HK-2 (cell line): ENCODE measurements at regions not wholly inside any gene's neighbourhood (a gene's known extent, or its start where the extent isn't known, plus 50 kb on each side); places are given as distances from the start of the nearest gene placed in this dataset.

Experiments
- DNase-seq: peaks from one replicate; pipeline ENCODE4 v3.0.0-alpha.2; 2018; ENCODE audit not compliant: unreplicated experiment

DNA sequence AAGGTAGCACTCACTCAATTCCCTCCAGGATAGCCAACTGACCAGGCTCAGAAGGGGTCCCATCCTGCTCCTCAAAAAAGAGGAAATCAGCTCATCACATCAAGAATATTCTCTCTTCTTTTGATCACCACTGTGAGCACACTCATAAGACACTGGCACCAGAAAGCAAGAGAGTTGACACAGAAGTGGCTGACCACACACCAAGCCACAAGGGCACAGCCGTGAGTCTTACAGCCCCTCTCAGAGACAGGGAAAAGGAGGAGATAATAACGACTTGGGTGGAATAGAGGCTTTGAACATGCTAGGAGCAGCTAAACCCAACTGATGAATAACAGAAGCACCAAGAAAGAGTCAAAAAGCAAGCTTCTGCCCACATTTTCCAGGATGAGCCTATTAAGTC, 249.1 kb upstream of the PREP start:
- DNase-seq, result no peak

DNA sequence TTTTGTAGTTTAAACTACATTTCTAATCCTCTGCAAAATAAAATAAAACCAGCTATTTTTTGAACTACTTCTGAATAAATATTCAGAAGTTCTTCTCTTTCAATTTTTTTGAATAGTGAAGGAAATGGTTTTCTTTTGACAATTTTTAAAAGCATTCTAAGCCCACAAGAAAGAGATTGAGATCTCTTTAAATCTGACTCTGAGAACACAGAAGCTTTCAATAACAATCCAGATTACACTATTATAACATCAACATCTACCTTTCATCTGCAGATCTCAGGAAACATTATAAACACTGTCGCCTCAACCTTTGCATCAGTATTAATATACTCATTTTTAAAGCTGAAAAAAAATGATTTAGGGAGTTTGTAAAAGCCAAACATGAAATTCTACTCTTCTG, 247.5 kb upstream of the PREP start:
- no peak for DNase-seq

DNA sequence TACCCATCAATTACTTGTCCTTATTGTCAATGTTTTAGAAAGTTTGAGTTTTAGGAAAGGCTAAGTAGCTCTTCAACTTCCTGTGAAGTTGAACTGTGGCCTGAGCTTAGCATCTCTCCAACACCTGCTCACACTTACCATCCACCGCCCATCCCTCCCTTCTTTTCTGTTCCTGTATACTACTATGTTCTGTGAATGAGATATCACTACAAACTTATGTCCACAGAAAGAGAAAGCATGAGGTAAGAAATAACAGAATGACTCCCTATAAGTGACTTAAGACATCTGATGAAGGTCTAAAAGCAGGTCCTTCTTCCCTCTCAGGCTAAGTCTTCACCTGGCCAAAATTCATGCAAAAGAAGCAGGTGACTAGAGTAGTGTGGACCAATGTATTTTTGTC, 246.3 kb upstream of the PREP start:
- DNase-seq, result no peak

DNA sequence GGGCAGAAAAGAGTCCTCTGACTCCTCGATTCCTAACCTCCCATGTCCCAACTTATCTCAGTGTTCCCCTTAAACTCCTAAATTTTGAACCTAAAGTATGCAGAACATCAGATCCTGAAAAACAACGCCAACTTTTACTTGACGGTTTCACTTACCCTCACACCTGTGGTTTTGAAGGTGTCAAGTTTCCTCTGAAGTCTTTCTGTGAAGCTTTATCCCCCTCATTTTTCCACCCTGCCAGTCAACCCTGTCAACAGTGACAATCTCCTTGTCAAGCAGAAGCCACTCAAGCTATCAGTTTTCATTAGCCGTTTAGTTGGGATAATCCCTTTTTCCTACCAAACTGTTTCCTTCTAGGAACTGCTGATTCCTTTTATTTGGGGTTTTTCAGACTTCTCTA, 245.4 kb upstream of the PREP start:
- DNase-seq, result no peak

DNA sequence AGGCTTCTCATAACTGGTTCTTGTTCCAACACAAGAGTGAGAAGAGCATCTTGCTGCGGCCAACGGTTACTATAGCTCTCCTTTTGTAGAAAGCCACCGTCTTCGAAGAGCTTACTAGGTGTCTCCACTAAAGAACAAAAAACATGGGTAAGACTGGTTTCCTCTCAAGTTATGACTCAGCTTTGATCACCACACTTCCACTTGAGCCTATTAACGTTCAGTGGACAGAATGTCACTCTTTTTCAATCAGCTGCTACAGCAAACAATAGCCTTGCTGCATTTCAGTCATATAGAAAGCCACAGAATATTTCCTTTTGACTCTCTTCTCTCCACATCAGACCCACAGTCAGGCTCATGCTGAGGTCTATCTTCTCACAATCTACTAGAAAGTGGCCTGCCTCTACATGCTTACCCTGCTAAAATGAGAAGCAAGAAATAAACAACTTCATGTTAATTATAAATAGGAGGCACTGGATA, 243.5 kb upstream of the PREP start:
- DNase-seq, result no peak

DNA sequence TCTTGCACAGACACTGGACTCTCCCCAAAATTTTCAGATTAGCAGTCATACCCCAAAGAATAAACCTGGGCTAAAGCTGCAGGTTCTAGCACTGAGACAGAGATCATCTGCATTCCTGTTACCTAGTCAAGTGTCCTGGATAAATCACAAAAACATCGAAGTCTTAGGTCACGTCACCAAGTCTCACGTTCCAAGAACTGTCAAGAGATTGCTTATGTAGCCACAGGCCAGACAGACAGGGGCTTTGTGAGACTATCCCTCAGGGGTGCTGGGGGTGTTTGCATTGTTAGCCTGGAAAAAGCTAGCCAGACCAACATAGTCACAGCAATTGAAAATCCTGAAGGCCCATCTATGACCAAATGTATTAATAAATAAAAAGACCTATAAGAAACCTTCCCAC, 243.1 kb upstream of the PREP start:
- no peak for DNase-seq

DNA sequence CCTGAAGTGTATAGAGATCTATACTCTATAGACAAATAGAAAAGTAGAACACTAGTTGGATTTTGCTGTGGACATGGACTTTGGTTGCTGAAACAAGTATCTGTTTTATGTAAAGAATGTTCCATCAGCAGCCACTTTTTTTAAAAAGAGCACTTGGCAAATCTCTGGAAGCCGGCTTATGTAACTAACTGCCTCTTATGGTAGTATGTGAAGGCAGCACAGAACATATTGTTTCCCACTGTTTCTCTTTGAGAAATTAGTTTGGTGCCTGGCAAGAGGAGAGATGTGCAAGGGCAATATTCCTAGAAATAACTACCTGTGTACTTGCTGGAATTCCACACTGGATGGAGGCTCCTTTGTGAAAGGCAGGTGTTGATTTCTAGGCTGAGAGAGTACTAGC, 242.3 kb upstream of the PREP start:
- no peak for DNase-seq

DNA sequence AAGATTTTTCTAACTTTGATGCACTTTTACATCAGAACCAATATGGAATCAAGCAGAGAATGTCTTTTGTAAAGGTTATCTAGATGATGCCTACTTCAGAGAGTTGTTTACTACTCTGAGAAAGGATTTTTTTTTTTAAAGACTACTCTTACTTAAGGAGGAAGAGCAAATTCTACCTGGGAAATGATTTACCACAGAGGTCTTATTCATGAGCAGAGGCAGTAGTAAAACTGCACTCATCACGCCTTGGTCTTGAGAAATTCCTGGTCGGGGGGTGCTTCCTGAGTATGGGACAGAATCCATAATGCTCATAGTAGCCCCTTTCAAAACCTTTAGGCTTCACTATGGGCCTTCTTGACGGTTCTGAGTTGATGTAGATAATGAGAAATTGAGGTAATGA, 241.8 kb upstream of the PREP start:
- DNase-seq, result no peak

DNA sequence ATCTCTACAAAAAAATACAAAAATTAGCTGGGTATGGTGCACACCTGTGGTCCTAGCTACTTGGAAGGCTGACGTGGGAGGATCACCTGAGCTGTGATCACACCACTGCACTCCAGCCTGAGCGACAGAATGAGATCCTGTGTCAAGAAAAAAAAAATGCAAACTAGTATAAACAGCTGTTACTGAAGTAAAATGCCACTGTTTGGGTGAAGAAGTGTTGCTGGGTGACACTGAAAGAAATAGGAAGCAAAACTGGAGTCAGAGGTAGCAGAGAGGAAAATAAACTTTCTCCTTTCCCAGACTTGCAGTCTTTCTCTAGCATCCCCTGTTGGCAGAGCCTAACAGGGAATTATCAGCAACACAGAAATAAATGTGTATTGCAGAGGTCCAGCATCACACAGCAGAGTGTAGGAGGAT, 241.2 kb upstream of the PREP start:
- DNase-seq, result no peak

DNA sequence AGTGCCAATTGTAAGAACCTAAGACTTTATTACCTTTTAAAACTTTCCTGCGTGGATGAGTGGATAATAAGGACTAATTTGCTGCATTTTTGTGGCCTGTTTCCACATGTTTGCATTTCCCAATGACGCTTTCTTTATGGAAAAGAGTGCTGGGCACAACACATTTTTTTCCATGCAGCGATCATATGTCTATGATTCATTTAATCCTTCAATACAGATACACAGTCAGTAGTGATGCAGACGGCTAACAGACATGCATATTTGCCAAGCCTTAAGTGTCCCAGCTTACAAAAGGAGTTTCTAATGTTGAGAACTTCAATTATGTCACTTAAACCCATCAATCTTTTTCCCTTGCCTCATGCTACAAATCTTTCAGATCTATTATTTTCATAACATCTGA, 239.8 kb upstream of the PREP start:
- DNase-seq, result no peak

DNA sequence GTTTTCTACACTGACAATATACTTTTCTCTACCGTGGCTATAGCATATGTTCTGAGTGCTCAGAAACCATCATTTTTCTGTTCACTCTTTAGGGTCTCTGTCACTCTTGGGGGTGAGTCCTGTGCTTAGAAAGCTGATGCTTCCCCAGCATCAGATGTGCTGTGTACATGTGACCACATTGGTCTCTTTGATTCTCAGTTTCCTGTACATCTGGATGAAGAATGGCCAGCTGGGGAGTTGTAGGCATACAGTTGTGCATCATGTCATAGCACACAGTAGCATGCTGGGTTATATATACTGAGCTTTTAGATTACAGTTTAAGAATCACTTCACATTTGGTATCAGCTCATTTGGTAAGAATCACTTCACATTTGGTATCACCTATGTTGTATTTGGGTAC, 238.6 kb upstream of the PREP start:
- DNase-seq, result no peak

DNA sequence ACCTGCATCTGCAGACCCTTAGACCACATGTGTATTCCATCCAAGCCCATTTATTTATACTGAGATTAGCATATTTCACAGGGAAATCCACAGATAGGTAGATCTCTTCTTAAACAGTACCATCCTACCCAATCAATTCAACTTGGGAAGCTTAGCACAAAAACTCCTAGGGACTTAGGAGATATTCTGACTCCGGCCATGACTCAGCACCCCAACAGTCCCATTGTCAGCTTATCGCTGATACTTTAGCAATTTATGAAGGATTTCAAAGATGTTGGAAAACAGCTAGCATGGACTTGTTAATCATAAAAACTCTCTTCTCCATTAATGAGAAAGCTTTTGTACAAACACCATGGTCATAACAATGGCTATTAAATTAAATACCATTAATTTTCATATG, 236.2 kb upstream of the PREP start:
- DNase-seq, result no peak

DNA sequence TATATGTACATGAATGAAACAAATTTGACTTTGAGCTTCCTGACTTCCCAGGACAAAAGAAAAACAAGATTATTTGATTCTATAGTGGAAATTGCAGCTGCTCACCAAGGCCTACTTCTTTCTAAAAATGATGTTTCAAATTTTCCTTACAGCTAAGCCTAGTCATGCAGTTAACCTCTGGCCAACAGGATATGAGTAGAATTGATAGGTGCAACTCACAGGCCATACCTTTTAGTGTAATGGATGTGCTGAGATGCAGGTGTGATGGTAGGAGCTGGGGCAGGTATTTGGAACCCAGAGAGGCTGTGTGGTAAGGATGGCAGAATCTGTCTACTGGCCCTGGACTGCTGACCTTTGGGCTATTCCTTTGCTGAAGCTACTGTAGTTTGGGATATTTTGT, 230.9 kb upstream of the PREP start:
- no peak for DNase-seq

DNA sequence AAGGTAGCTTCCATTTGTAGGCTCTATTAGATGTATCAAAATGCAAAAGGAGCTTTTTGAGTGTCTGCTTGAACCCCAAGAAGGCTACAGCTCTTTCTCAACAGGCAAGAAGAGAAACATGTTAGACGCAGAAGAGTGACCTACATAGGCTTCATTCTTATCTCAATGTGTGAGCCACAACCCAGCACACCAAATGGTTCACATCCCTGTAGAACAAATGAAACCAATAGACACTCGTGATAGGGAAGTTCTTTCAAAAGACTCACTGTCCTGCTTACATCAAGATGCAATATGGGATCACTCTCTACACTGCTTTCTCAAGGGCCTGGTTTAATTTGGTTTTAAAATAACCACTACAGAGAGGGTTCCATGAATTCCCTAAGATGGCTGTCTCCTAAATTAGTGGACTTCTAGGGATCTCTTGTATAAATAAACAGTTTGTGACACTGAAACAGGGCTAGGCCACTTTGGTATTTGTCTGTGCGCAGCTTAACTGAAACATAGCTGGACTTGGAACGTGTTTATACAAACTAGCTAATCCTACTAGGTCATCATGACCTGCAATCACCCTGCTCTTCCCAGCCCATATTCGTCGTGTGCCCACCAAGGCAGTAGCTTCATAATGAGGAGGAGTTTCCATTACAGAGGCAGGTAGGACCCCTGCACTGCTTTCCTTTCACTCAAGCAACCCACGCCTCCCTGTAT, 225.4 kb upstream of the PREP start:
- DNase-seq, result no peak

DNA sequence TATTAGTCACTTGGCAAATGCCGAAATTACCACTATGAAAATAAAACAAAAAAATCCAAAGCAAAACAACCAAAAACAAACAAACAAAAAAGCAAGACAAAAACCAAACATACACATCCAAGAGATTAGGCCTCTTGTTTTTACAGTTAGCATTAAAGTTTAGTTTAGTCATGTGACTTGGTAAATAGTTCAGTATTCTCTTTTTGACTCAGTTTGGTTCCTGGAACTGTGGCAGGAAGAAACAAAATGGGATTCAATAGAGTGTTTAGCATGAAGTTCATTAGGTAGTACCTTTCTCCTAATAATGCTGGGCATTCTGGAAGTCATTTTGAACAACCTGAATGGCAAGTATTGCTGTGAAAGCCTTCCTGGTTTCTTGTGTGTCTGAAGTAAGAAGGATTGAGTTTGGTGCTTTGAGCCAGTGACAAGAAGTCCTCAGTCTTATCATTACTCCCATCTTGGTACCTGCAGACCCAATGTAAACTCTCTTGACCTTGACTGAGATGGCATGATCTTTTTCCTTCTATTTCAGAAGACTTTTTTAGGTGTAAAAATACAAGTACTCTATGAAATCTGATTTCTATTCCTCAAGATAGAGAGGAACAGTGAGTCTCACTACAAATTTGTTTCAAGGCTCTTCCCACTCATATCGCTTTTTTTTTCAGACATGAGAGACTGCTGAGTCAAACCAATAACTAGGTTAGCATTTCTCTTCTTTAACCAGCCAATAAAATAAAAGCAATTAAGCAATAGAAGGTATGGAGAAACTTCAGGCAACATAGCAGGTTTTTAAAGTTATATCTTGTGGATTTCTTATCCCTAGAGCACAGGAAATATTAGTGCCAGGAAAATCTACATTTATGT, 223.6 kb upstream of the PREP start:
- DNase-seq, result no peak

DNA sequence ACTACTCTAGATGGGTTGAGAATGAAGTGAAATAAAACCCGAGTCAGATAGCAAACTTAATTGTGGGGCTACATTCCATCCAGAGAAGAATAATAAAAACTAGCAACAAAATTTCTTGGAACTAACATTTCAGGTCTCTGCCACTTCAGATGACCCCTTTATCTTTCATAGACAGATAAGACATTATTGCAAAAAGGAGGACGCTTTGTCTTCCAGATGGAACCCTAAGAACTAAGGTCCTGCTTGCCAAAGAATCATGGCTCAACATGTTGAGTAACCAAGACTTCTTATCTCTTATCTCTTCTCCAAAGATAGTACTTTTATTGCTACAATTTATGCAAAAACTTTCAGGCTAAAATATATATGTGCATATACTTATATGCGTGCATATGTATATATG, 221.1 kb upstream of the PREP start:
- DNase-seq, result no peak

DNA sequence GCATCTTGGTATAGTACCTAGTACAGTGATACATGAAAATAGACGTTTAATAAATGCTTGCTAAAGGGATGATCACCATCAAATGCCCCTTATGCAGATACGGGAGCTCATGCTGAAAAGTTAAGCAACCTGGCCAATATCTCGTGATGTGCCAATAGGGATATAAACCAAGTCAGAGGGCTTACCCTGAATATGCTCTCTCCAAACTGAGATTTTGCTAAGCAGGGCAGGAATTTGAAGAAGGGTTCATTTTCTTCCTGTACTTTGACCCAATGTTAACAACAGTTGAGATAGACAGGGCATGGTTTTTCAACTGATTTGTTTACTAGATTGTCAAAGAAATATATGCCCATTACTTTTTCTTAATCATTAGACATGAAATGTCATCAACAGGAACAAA, 219.3 kb upstream of the PREP start:
- no peak for DNase-seq

DNA sequence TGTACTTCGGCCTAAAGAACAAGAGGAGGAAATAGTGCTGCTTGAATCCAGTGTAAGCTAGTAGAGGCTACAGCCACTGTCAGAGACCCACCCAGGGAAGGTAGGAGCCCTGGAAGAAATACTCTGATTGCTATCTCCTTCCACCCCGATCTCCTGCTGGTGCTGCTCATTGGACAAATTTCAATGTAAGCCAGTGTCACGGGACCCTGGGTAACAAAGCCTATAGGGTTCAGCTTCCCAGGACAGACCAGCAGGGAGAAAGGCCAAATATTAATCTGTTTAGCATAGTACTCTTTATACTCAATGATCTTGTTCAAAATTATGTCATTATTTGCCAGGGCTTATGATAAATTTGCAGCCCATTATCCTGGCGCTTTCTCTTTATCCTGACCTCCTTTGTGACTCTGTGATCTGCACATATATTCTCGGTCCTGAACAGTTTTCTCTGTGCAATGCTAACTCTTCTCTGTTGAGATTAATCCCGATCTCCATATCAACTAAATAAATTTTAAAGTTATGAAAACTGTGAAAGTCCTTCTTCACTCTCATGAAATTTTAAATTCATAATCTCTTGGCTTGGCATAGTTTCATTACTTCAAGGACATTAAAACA, 218.8 kb upstream of the PREP start:
- DNase-seq, result no peak

DNA sequence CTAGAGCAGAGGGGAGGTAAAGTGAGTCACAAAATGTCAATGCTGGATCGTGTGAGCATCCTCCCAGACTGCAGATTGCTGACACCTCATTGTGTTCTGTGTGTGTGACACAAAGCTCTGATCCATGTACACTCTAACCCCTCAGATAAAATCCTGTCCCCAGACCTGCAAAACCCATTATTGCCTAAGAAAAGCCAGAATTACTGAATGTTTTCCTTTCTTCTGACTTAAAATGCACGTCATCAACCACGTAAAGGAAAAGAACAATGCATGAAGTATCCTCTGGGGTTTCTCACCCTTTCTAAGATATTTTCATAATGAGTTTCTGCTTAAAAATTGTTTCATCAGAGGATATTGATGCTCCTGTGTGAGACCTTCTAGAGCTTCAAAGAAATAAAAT, 218.0 kb upstream of the PREP start:
- no peak for DNase-seq

DNA sequence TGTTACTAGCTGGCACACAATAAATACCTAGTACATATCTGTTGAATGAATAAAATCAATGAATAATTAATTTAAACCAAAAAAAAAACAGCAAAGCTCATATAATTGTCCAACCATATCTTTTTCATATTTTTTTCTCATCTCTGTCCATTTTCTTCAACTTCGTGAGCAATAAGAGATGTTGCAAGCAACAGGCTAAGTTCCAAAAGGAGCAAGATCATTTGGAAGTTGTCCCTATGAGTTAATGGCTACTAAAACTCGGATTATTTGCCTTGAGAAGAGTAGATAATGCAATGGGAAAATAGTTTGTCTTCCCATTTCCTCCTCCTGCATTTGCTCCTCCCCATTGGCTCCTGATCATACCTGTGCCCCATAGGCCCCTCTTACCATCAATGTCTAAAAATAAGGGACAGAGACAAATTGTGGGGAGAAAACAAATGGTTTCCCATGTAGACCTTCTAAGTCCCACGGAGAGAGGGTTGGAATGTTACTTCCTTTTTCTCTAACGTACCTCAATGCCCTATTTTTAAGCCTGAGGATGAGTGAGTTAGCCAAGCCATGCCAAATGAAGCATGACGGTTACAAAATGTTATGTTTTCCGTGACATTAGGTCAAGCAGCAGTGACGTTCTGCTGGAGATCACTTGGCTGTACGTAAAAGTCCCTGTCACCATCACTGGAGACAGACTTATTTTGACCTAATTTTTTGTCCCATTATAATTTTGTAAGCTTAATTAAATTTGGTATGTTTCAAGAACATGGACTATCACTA, 217.3 kb upstream of the PREP start:
- no peak for DNase-seq

DNA sequence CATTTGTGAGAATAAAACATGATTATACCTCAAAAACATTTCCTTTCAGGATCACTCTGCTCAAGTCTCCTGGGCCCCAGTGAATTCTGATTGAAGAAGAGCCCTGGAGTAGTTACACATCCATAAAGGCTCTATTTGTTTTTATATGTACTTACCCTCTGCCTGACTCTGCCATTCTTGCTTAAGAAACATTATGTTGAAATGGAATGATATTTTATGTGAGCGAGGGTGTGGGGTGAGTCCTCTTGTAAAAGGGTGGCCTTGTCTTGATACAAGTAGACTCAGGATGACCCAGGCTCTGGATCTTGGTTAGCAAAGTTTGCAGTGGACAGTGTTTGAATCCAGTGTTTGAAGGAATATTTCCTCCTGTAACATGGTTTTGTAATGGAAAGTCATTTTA, 215.4 kb upstream of the PREP start:
- no peak for DNase-seq

DNA sequence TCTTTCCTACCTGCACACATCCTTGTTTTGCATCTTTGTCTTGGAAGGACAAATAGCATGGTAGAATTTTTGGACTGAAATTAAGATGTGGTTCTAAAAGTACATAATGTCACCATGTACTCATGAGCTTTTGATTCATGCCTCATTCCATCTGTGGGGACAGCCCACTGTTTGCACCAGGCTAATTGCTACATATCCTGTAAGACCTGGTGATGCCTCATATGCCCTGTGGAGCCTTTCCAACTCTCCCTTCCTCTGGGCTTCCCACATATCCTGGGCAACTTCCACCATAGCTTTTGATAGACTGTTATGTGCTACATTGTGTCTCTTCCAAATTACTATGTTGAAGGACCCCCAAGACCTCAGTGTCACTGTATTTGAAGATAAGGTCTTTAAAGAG, 213.6 kb upstream of the PREP start:
- DNase-seq, result no peak
